ENCODE measurements at regions not wholly inside any gene's neighbourhood (a gene's known extent, or its start where the extent isn't known, plus 50 kb on each side); places are given as distances from the start of the nearest gene placed in this dataset.

GRCh38 chr10:59098831-59099452 is 77.5 kb upstream of the PHYHIPL start:
- DNase-seq (ENCODE audit: low spot score), result no peak
- Mint-ChIP-seq H3K27ac (no peak overlapping the region), H3K27me3 (ENCODE audit: insufficient read depth, low read depth, poor library complexity) (no peaks in the 10 kb centered on the region), H3K36me3 (ENCODE audit: low read depth) (no peaks in the 10 kb centered on the region), H3K4me1 (peaks cover under 1% of the 10 kb centered on the region; the same call in 1 of the 3 replicates), H3K4me3 (no peak overlapping the region), H3K9me3 (no peaks in the 10 kb centered on the region)
- Histone ChIP-seq H3K4me2 (no peak overlapping the region), H3K79me2 (replicated peaks; ENCODE audit: insufficient read depth) (no peaks in the 10 kb centered on the region), H3K27ac (ENCODE audit: low read depth) (no peak overlapping the region), H3K36me3 (ENCODE audit: insufficient read depth) (no peaks in the 10 kb centered on the region), H3K27me3 (ENCODE audit: insufficient read depth) (no peaks in the 10 kb centered on the region), H2AFZ (no peak overlapping the region), H3K4me1 (ENCODE audit: insufficient read depth) (no peaks in the 10 kb centered on the region), H3K4me3 (no peak overlapping the region), H3F3A (replicated peaks; ENCODE audit: low read depth) (no peaks in the 10 kb centered on the region), H3K9me2 (ENCODE audit: insufficient read depth) (no peaks in the 10 kb centered on the region), H4K20me1 (replicated peaks; ENCODE audit: insufficient read depth) (no peaks in the 10 kb centered on the region)
- no peak for ATAC-seq
- TF ChIP-seq EZH2 (IDR thresholded peaks at IDR 0.05; ENCODE audit: low read depth, unreplicated experiment) (no peak), POLR2AphosphoS5 (IDR thresholded peaks at IDR 0.05; ENCODE audit: low read depth) (no peak), CTCF (conservative IDR thresholded peaks at IDR 0.05; ENCODE audit: low read depth in 2 of 2) (no peak), NANOG (IDR thresholded peaks at IDR 0.05; ENCODE audit: borderline replicate concordance) (no peak)

- no peaks in the 10 kb centered on the region for H3K27me3 ChIP-seq (ENCODE audit: insufficient read depth)
- H4K20me1 ChIP-seq (replicated peaks; ENCODE audit: insufficient read depth), result no peaks in the 10 kb centered on the region
- H2AFZ ChIP-seq, result no peak overlapping the region
- H3K27ac Mint-ChIP-seq, result no peak overlapping the region
- no peaks in the 10 kb centered on the region for H3K27me3 Mint-ChIP-seq (ENCODE audit: insufficient read depth, low read depth, poor library complexity)
- DNase-seq (ENCODE audit: low spot score) (no peak), ATAC-seq (no peak)
- H3K36me3 Mint-ChIP-seq (ENCODE audit: low read depth), result no peaks in the 10 kb centered on the region
- H3K27ac ChIP-seq (ENCODE audit: low read depth), result no peak overlapping the region
- no peaks in the 10 kb centered on the region for H3K4me1 ChIP-seq (ENCODE audit: insufficient read depth)
- H3F3A ChIP-seq (replicated peaks; ENCODE audit: low read depth), result no peaks in the 10 kb centered on the region
- no peak overlapping the region for H3K4me2 ChIP-seq
- H3K4me1 Mint-ChIP-seq, result peaks cover 5% of the 10 kb centered on the region; the same call in 1 of the 3 replicates
- no peak overlapping the region for H3K4me3 Mint-ChIP-seq
- no peaks in the 10 kb centered on the region for H3K9me3 Mint-ChIP-seq
- no peak overlapping the region for H3K4me3 ChIP-seq
- H3K9me2 ChIP-seq (ENCODE audit: insufficient read depth), result no peaks in the 10 kb centered on the region
- H3K79me2 ChIP-seq (replicated peaks; ENCODE audit: insufficient read depth), result no peaks in the 10 kb centered on the region
- no peaks in the 10 kb centered on the region for H3K36me3 ChIP-seq (ENCODE audit: insufficient read depth)
- TF ChIP-seq ZNF331 (CRISPR knock-in tag; IDR thresholded peaks at IDR 0.05; ENCODE audit: low read depth) (no peak), ZNF114 (CRISPR knock-in tag; IDR thresholded peaks at IDR 0.05) (no peak), EZH2 (IDR thresholded peaks at IDR 0.05; ENCODE audit: low read depth, unreplicated experiment) (no peak), CREB1 (CRISPR knock-in tag; IDR thresholded peaks at IDR 0.05; ENCODE audit: low read depth) (no peak), ZNF462 (CRISPR knock-in tag; IDR thresholded peaks at IDR 0.05) (no peak), EZH2phosphoT487 (IDR thresholded peaks at IDR 0.05; ENCODE audit: unreplicated experiment) (no peak), CTCF (conservative IDR thresholded peaks at IDR 0.05; ENCODE audit: low read depth in 2 of 2) (no peak), ETS1 (IDR thresholded peaks at IDR 0.05) (no peak)
Observed at GRCh38 chr10:59099481-59099880, 77.0 kb upstream of the PHYHIPL start.

All from GM23338 (cell line).